ENCODE measurements at regions not wholly inside any gene's neighbourhood (a gene's known extent, or its start where the extent isn't known, plus 50 kb on each side); places are given as distances from the start of the nearest gene placed in this dataset.

- TF ChIP-seq POLR2A (IDR thresholded peaks at IDR 0.05) (no peak), POLR2AphosphoS5 (IDR thresholded peaks at IDR 0.05; ENCODE audit: insufficient read depth in 1 of 2, low read depth in 1 of 2) (no peak)
These were observed 52.8 kb downstream of the SOX2 start for GRCh38 chr3:181764544-181764943.

All from vagina (tissue), 2 donors.